ENCODE measurements at regions not wholly inside any gene's neighbourhood (a gene's known extent, or its start where the extent isn't known, plus 50 kb on each side); places are given as distances from the start of the nearest gene placed in this dataset.

GRCh38 chr1:164930833-164931232, 371.8 kb downstream of the PBX1 start:
- no TSS peak for BruUV-seq (replicated peaks)
- in situ Hi-C loops (cut with MboI) (no loop called here), intact Hi-C loops (cut with micrococcal nuclease) (no loop called here)
- Histone ChIP-seq H3K9ac (ENCODE audit: insufficient read depth in 1 of 2, low read depth in 2 of 2, low read length in 2 of 2) (no peak overlapping the region), H3K27ac (ENCODE audit: extremely low read depth, low read depth, low read length) (no peak overlapping the region), H3K36me3 (ENCODE audit: control insufficient read depth, insufficient read depth, low read length) (no peaks in the 10 kb centered on the region), H3K4me1 (replicated peaks in 1 of 2; ENCODE audit: control insufficient read depth in 2 of 2, insufficient read depth in 2 of 2, low read length in 2 of 2) (no peaks in the 10 kb centered on the region), H3K27me3 (ENCODE audit: control insufficient read depth in 2 of 2, insufficient read depth in 2 of 2, low read length in 2 of 2) (no peaks in the 10 kb centered on the region), H3K4me2 (ENCODE audit: insufficient read depth, low read length) (no peak overlapping the region), H3K9me1 (ENCODE audit: control insufficient read depth, insufficient read depth, low read length) (no peaks in the 10 kb centered on the region), H4K20me1 (replicated peaks; ENCODE audit: control insufficient read depth, insufficient read depth, low read length) (no peaks in the 10 kb centered on the region), H3K79me2 (ENCODE audit: control insufficient read depth, insufficient read depth, low read length) (no peaks in the 10 kb centered on the region), H3K4me3 (no peak overlapping the region), H2AFZ (ENCODE audit: low read depth, low read length) (no peak overlapping the region), H3K9me3 (replicated peaks; ENCODE audit: control insufficient read depth, insufficient read depth, low read depth, low read length) (no peaks in the 10 kb centered on the region)
- FAIRE-seq (no peak), ATAC-seq (no peak), DNase-seq (ENCODE audit: extremely low read depth in 1 of 4, low spot score in 3 of 4) (no peak)
- TF ChIP-seq BCLAF1 (IDR thresholded peaks at IDR 0.05; ENCODE audit: borderline replicate concordance in 1 of 2, control insufficient read depth in 1 of 2, low read depth in 2 of 2, low read length in 1 of 2) (no peak), CEBPB (tag; IDR thresholded peaks at IDR 0.05) (no peak), SMC3 (conservative IDR thresholded peaks at IDR 0.05; ENCODE audit: insufficient read depth, low read depth, low read length) (no peak), NBN (IDR thresholded peaks at IDR 0.05; ENCODE audit: low read depth) (no peak)
- WGBS (ENCODE audit: insufficient coverage, low coverage, missing lambda C conversion rate): 6% methylated on average over 1 of the region's 1 CpG
- POLR2A ChIA-PET: no interaction called here
- CTCF ChIA-PET (ENCODE audit: low intra/inter-chr PET ratio): no interaction called here
